SU-DHL-6 (cell line): ENCODE measurements at regions not wholly inside any gene's neighbourhood (a gene's known extent, or its start where the extent isn't known, plus 50 kb on each side); places are given as distances from the start of the nearest gene placed in this dataset.

Experiments used
- CTCF ChIP-seq: fragments of 200-600 bp; sonication (generic); IDR thresholded peaks from one replicate; pipeline ENCODE4 v1.5.1; 2017; ENCODE audit warnings: antibody characterized with exemption, mild to moderate bottlenecking, low read length, moderate library complexity; ENCODE audit not compliant: insufficient read depth, poor library complexity, severe bottlenecking
- EZH2phosphoT487 ChIP-seq: fragments of 200-600 bp; sonication (generic), shearing (Covaris generic); conservative IDR thresholded peaks from 2 replicates; pipeline ENCODE4 v1.6.1; 2018; ENCODE audit warnings: mild to moderate bottlenecking, antibody characterized with exemption, low read length, moderate library complexity, mixed read lengths

DNA sequence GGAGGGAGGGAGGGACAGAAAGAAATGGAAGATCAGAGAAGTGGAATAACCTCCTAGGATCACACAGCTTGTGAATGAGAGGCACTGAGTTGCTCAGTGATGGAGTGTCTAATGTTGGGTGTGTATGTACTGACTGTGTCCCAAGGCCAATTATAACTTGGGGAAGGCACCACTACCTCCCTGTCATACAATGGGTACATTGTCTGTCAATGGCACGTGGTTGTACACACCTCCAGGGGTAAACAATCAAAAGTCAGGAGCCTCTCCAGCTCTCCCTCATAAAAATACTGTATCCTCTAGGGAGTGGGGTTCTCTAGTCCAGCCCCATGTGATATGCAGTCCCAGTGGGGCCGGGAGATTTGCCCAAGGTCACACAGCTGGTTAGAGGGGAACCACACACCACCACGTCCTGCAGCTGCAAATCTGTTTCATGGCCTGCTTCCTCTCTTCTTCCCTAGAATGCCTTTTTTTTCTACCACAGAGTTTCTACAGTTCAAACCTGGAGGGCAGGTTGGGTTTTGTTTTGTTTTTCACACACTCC is 112.5 kb downstream of the SNX5 start:
- no peak for TF ChIP-seq CTCF
- TF ChIP-seq EZH2phosphoT487: no peak
